ENCODE measurements at regions not wholly inside any gene's neighbourhood (a gene's known extent, or its start where the extent isn't known, plus 50 kb on each side); places are given as distances from the start of the nearest gene placed in this dataset.

GRCh38 chr4:57661517-57662090 lies 551.4 kb upstream of the IGFBP7 start:
- no peak for DNase-seq

- no peak for DNase-seq
These were observed 548.5 kb upstream of the IGFBP7 start for GRCh38 chr4:57658673-57659072.

DNA sequence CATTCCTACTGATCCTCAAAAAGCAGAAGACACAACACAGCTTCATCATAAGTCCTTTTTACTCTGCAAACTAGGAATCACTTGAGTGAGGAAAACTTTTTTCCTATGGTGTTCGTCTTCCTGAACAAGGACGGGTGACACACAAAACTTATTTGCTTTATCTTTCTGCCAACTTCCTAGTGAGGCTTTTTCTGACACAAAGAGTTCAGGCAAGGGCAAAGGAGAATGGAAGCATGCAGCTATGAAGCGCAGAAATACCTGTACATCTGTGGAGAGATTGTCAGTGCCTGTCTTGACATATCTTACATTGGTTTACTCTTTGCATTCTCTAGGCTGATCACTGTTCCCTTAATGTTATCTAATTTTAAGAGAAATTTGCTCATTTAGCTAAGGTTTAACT lies 548.0 kb upstream of the IGFBP7 start:
- DNase-seq, result no peak

GRCh38 chr4:57655342-57655741 lies 545.2 kb upstream of the IGFBP7 start:
- DNase-seq, result no peak

DNA sequence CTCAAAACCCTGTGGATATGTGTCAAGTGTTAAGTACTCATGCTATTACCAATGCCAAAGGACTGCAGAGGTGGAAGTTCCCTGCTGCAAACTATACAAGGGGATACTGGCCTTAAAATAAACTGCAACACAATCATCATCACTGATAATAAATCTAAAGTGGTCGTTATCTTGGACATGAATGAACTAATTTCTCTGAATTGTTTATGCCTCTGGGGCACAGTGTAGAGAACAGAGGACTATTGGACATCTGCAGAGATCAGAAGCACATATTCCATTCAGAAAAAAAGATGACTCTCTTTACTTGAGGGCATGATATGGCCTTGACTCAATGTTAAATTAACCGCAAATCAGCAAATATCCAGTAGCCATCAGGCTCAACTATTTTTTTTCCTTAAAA lies 542.6 kb upstream of the IGFBP7 start:
- DNase-seq, result no peak

- DNase-seq, result no peak
These were observed 530.4 kb upstream of the IGFBP7 start for GRCh38 chr4:57640391-57641100.

GRCh38 chr4:57639561-57640382 lies 529.6 kb upstream of the IGFBP7 start:
- DNase-seq, result no peak

DNA sequence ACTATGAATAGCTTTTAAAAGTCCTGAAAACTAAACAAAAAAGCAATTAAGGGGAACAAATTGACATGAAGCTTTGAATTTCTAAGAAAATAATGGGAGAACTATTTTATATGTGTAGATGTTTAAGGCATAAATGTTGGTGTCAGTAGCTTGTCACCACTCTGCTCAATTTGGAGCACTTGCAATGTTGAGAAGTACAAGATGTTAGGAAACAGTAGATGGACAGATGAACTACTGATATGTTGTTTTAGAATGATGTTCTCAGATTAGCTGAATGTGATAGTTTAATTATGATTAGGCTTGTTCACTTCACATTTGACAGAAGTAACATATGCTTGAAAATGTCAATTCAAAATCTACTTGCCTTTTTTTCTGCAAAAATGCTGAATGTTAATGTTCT lies 525.7 kb upstream of the IGFBP7 start:
- no peak for DNase-seq

- DNase-seq, result no peak
These were observed 523.2 kb upstream of the IGFBP7 start for GRCh38 chr4:57633212-57633859.

GRCh38 chr4:57632564-57632963 lies 522.4 kb upstream of the IGFBP7 start:
- no peak for DNase-seq

GRCh38 chr4:57631147-57631546 lies 521.0 kb upstream of the IGFBP7 start:
- no peak for DNase-seq

GRCh38 chr4:57628004-57628403 lies 517.8 kb upstream of the IGFBP7 start:
- no peak for DNase-seq

DNA sequence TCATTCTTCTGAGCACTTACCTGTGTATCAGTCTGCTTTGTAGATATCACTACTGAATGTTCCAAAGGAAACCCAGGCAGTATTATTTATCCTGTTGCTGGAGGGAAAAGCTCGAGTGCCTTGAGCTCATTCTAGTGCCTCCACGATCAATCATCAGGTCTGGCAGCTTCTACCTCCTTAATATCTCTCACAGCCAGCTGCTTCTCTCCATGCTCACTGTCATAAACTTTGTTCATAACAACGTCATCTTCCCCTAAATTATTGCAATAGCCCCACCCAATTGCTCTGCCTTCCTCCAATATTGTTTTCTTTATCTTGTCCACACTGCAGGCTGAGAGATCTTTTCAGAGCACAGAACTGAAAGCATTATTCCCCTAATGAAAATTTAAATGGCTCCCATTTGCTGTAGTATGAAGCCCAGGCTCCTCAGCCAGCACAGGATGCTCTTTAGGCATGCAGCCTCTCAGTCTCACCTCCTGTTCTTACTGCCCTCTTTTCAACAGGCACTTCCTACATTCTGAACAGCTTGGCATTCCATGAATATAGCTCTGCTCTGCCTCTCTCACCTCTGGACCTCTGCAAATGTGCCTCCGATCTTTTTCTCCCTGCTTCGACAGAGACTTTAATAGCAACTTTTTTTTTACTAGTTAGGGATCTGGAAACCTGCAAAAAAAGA lies 504.2 kb upstream of the IGFBP7 start:
- no peak for DNase-seq

DNA sequence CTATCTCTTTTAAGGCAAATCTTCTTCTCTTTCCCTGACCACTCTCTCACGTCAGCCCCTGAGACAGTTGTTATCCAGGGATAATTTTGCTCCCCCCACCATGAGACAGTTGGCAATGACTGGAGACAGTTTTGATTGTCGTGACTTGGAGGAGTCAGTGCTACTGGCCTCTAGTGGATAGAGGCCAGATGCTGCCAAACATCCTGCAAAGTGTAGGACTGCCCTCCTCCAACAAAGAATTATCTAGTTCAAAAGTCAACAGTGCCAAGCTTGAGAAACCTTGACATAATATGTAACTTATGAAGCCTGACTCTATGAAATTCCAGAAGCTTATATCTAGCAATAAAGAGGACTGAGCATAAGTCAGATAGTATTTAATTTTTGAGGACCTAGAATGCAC lies 502.1 kb upstream of the IGFBP7 start:
- no peak for DNase-seq

DNA sequence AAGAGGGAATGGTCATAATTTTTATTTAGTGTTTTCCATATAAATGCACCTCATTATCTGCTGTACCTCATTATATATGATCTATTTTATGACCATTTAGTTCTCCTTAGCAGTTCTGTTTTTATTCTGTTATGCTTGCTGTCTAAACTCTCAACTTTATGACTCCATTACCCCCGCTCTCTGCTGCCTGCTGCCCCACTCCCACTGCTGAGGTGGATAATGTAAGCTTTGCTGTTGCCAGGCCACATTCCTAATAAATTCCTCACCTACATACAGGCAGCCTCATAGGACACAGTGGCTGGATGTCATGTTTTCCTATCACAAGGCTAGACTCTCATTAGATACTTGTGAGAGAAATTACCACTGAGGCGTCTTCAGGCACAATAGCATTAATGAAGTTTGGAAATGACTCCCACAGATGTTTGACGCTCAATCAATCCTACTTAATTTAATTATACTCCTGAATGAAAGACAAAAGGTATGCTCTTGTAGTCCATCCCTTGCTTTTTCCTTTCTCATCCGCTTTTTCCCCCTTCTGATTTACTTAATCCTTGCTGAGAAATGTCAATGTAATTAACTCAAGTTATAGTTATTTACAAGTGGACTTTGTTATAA lies 497.5 kb upstream of the IGFBP7 start:
- no peak for DNase-seq

DNA sequence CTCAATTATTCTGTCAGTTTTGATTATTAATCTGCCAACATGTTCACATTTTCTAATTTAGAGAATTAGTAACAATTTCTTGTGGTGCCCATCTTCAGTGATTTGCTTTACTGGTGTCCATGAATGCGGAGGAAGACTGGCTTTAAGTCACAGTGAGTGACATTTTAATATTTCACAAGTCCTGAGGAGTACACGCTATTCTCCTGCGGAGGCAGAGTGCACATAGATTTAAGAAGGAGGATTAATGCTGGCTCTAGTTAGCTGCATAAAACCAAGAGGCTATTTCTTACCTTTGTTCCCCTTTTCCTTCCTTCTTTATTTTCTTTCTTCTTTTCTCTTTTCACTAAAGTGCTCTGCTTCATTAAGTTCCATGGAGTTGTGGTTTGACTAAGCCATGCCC lies 495.2 kb upstream of the IGFBP7 start:
- DNase-seq, result no peak

DNA sequence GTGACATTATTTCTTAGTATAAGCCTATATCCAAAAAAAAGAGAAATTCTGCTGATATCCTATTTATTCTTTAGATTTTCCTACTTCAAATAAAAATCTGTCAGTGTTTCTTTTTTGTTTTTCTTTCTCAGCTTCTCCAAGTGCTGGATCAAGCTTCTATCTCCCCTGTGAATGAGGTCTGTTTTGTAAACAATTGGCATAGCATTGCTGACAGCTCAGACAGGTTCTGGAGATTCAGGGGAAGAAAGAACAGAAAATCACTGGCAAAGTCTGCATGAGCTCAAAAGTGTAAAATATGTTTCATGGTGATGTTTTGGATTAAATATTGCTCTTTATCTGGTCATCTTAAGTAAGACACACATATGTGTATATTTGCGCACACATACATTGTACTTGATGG lies 492.0 kb upstream of the IGFBP7 start:
- no peak for DNase-seq

DNA sequence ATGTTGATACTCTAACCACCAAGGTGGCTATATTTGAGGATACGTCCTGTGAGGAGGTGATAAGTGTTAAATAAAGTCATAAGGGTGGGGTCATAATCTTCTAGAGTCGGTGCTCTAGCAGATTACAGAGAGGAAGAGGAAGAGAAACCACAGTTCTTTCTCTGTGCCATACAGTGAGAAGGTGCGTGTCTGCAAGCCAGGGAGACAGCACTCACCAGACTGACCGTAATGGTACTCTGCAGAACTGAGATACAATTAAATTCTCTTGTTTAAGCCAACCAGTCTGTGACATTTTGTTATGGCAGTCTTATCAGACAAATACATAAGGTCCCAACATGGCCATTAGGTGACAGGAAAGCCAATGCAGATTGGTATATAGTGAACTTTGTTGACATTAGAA lies 480.9 kb upstream of the IGFBP7 start:
- DNase-seq, result no peak

GRCh38 chr4:57588557-57588956 lies 478.4 kb upstream of the IGFBP7 start:
- no peak for DNase-seq

GRCh38 chr4:57580710-57581599 lies 470.8 kb upstream of the IGFBP7 start:
- DNase-seq, result no peak

DNA sequence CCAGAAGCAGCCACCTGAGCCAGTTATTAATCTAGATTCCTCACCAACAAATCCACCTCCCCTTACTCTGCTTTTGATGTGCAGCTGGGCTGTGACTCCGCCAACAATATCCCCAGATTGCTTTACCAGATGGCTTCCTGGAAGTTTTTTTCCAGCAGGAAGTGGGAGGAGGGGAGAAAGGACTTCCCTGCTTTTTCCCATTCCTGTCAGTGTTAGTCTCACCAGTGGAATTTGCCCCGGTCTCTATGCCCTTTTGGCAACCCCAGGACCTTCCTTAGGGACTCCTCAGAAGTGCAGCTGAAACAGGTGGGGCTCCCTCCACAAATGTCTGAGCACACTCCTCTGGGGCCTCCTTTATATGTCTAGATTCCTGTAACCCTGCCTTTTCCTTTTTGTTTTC lies 465.2 kb upstream of the IGFBP7 start:
- DNase-seq, result no peak

Data from activated CD4-positive, alpha-beta T cell treated with anti-CD3 and anti-CD28 coated beads, Interleukin-10, Interleukin-2, amounts not matched to agents 100 ng/mL and 50 ng/mL, durations not matched to agents 16 hours and 8 hours (primary cell).